GM12891 (cell line): ENCODE measurements at regions not wholly inside any gene's neighbourhood (a gene's known extent, or its start where the extent isn't known, plus 50 kb on each side); places are given as distances from the start of the nearest gene placed in this dataset.

Experiments
- POLR2AphosphoS5 ChIP-seq: IDR thresholded peaks from 2 replicates; pipeline ENCODE4 v1.6.1; 2011; ENCODE audit warnings: low read depth, low read length, control low read depth
- POU2F2 ChIP-seq: IDR thresholded peaks from 2 replicates; pipeline ENCODE4 v1.6.1; 2011; ENCODE audit warnings: low read depth, mild to moderate bottlenecking, control low read depth, low read length, moderate library complexity

GRCh38 chr1:187816646-187817045 lies 987.9 kb downstream of the PLA2G4A start:
- TF ChIP-seq POU2F2 (no peak), POLR2AphosphoS5 (no peak)
